Activated B cell treated with CpG ODN at 0.5 μM for 24 hours (primary cell): ENCODE measurements at regions not wholly inside any gene's neighbourhood (a gene's known extent, or its start where the extent isn't known, plus 50 kb on each side); places are given as distances from the start of the nearest gene placed in this dataset.

Experiments used
- ATAC-seq: fragments of 200-7000 bp; cut with Tn5 transposase; one replicate; pipeline ENCODE4 v1.10.0; 2021; ENCODE audit warnings: low read depth, mild to moderate bottlenecking, moderate library complexity
- CTCF ChIA-PET: fragments of 350-600 bp; sonication (Branson Sonifier 250); formaldehyde crosslinking; loops from one replicate; lab custom pipeline; 2021; ENCODE audit warnings: antibody characterized with exemption; lab: Charles Lee
- POLR2A ChIA-PET: fragments of 350-600 bp; sonication (Branson Sonifier 250); formaldehyde crosslinking; loops from one replicate; lab custom pipeline; 2021; ENCODE audit warnings: antibody characterized with exemption; lab: Charles Lee
- DNase-seq: peaks from one replicate; pipeline ENCODE4 v3.0.0; 2022
- H3K27ac Mint-ChIP-seq: one replicate; pipeline ENCODE4 v1.8.0; 2020; ENCODE audit warnings: mixed read lengths
- H3K27me3 Mint-ChIP-seq: one replicate; pipeline ENCODE4 v1.8.0; 2021; ENCODE audit warnings: mixed read lengths
- H3K36me3 Mint-ChIP-seq: one replicate; pipeline ENCODE4 v1.8.0; 2021; ENCODE audit warnings: low read depth, mixed read lengths
- H3K4me1 Mint-ChIP-seq: one replicate; pipeline ENCODE4 v1.8.0; 2021; ENCODE audit warnings: mixed read lengths
- H3K4me3 Mint-ChIP-seq: one replicate; pipeline ENCODE4 v1.8.0; 2020; ENCODE audit warnings: mild to moderate bottlenecking, mixed read lengths
- H3K9me3 Mint-ChIP-seq: one replicate; pipeline ENCODE4 v1.8.0; 2020; ENCODE audit warnings: mixed read lengths
- intact Hi-C: fragments of 100-400 bp; cut with micrococcal nuclease; formaldehyde crosslinking; loops from one replicate; pipeline ENCODE4 v1.15.1; 2024
- TF ChIP-seq, protein P1 (sequence below): fragments of 200-600 bp; IDR thresholded peaks from one replicate; pipeline ENCODE4 v1.8.0; 2022; ENCODE audit warnings: antibody characterized with exemption, mild to moderate bottlenecking

DNA sequence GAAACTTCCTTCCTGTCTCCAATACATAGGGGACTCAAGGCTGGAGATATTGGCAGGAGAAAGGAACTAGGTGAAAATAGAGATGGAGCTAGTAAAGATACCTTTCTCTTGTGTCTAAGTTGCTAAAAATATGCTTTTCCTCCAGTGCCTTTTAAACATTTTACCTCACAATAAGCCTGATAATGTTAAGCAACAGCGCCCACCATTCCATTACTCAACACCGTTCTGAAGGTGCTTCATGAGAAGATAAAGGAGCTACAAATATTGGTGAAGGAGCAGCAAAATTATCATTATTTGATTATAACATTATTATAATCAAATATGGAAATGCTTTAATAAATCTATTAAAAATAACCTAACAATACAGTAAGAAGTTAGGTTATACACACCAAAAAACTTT is 83.6 kb upstream of the BARX2 start:
- ATAC-seq (no peak), DNase-seq (no peak)
- Mint-ChIP-seq H3K36me3 (no peaks in the 10 kb centered on the region), H3K27me3 (peaks cover 7% of the 10 kb centered on the region), H3K4me3 (no peak overlapping the region), H3K4me1 (no peaks in the 10 kb centered on the region), H3K9me3 (no peaks in the 10 kb centered on the region), H3K27ac (no peak overlapping the region)
- POLR2A ChIA-PET, result no interaction called here
- CTCF ChIA-PET, result no interaction called here
- intact Hi-C loops, result no loop called here
- TF ChIP-seq, protein P1, sequence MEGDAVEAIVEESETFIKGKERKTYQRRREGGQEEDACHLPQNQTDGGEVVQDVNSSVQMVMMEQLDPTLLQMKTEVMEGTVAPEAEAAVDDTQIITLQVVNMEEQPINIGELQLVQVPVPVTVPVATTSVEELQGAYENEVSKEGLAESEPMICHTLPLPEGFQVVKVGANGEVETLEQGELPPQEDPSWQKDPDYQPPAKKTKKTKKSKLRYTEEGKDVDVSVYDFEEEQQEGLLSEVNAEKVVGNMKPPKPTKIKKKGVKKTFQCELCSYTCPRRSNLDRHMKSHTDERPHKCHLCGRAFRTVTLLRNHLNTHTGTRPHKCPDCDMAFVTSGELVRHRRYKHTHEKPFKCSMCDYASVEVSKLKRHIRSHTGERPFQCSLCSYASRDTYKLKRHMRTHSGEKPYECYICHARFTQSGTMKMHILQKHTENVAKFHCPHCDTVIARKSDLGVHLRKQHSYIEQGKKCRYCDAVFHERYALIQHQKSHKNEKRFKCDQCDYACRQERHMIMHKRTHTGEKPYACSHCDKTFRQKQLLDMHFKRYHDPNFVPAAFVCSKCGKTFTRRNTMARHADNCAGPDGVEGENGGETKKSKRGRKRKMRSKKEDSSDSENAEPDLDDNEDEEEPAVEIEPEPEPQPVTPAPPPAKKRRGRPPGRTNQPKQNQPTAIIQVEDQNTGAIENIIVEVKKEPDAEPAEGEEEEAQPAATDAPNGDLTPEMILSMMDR, result no peak

GRCh38 chr11:129291546-129291945 is 84.1 kb upstream of the BARX2 start:
- Mint-ChIP-seq H3K27ac (no peak overlapping the region), H3K9me3 (no peaks in the 10 kb centered on the region), H3K4me3 (no peak overlapping the region), H3K4me1 (no peaks in the 10 kb centered on the region), H3K27me3 (peaks cover 8% of the 10 kb centered on the region), H3K36me3 (no peaks in the 10 kb centered on the region)
- ATAC-seq (no peak), DNase-seq (no peak)
- ChIA-PET CTCF (no interaction called here), POLR2A (no interaction called here)
- intact Hi-C loops, result no loop called here
- TF ChIP-seq, protein P1, result no peak

- POLR2A ChIA-PET, result no interaction called here
- TF ChIP-seq, protein P1, result no peak
- no peak for DNase-seq
- H3K27ac Mint-ChIP-seq, result no peak overlapping the region
- H3K4me1 Mint-ChIP-seq, result no peaks in the 10 kb centered on the region
- H3K36me3 Mint-ChIP-seq, result no peaks in the 10 kb centered on the region
- peaks cover 8% of the 10 kb centered on the region for H3K27me3 Mint-ChIP-seq
- CTCF ChIA-PET, result no interaction called here
- H3K9me3 Mint-ChIP-seq, result no peaks in the 10 kb centered on the region
- no peak overlapping the region for H3K4me3 Mint-ChIP-seq
- no peak for ATAC-seq
- intact Hi-C loops, result no loop called here
These were observed 84.7 kb upstream of the BARX2 start for GRCh38 chr11:129290966-129291365.

- Mint-ChIP-seq H3K36me3 (no peaks in the 10 kb centered on the region), H3K4me3 (no peak overlapping the region), H3K9me3 (no peaks in the 10 kb centered on the region), H3K27ac (no peak overlapping the region), H3K27me3 (peaks cover 8% of the 10 kb centered on the region), H3K4me1 (no peaks in the 10 kb centered on the region)
- intact Hi-C loops, result no loop called here
- ATAC-seq (no peak), DNase-seq (no peak)
- ChIA-PET POLR2A (no interaction called here), CTCF (no interaction called here)
- TF ChIP-seq, protein P1, result no peak
These were observed 86.2 kb upstream of the BARX2 start for GRCh38 chr11:129289350-129290040.

DNA sequence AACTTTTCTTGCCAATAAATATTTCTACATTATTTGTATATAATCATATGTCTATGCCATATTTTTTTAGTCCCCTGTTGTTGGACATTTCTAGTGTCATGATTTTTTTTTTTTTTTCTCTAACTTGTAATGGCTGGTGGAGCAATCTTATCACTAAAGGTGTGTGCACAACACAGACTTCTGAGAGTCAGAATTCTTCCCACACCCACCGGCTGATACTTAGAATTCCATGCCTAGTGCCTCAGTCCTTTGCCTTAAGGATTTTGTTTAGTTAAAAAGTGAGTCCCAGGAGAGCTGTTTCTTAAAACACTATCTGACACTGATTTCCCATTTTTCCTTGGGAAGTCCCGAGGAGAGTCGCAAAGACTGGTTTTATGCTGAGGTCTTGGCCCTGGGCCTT is 87.7 kb upstream of the BARX2 start:
- TF ChIP-seq, protein P1, result no peak
- H3K9me3 Mint-ChIP-seq, result no peaks in the 10 kb centered on the region
- intact Hi-C loops, result no loop called here
- DNase-seq (no peak), ATAC-seq (no peak)
- peaks cover 9% of the 10 kb centered on the region for H3K27me3 Mint-ChIP-seq
- POLR2A ChIA-PET, result no interaction called here
- no peak overlapping the region for H3K4me3 Mint-ChIP-seq
- no peak overlapping the region for H3K27ac Mint-ChIP-seq
- CTCF ChIA-PET, result no interaction called here
- H3K36me3 Mint-ChIP-seq, result no peaks in the 10 kb centered on the region
- no peaks in the 10 kb centered on the region for H3K4me1 Mint-ChIP-seq
